Vagina (tissue), 2 donors: ENCODE measurements at regions not wholly inside any gene's neighbourhood (a gene's known extent, or its start where the extent isn't known, plus 50 kb on each side); places are given as distances from the start of the nearest gene placed in this dataset.
A peak's percentile ranks its signal among the peaks of the same experiment; 100 is the strongest.

ENCODE experiments used
- DNase-seq, 2 donors: peaks; one replicate each; pipeline ENCODE4 v3.0.0-alpha.2; 2017; ENCODE audit errors: extremely low spot score in 2 of 2
- H3K27ac ChIP-seq: fragments of 200-600 bp; sonication (generic); one replicate; pipeline ENCODE4 v1.5.1; 2019
- H3K27me3 ChIP-seq: fragments of 200-600 bp; sonication (generic); one replicate; pipeline ENCODE4 v1.5.1; 2019
- H3K36me3 ChIP-seq, 2 donors: fragments of 200-600 bp; sonication (generic); one replicate each; pipeline ENCODE4 v1.5.1; 2017 to 2019
- H3K4me1 ChIP-seq: fragments of 200-600 bp; sonication (generic); one replicate; pipeline ENCODE4 v1.5.1; 2019
- H3K4me3 ChIP-seq, 2 donors: fragments of 200-600 bp; sonication (generic); 1 replicate in 1 of 2; 2 replicates in 1 of 2; pipeline ENCODE4 v1.5.1; 2016 to 2019
- H3K9me3 ChIP-seq: fragments of 200-600 bp; sonication (generic); one replicate; pipeline ENCODE4 v1.5.1; 2019
- CTCF ChIP-seq, 3 experiments: fragments of 450-650 bp in 2 of 3; fragments of 200-600 bp in 1 of 3; sonication (generic) in 1 of 3; IDR thresholded peaks; one replicate each; pipeline ENCODE4 v1.5.1; 2017 to 2019; ENCODE audit warnings: antibody characterized with exemption in 3 of 3, mild to moderate bottlenecking in 2 of 3, moderate library complexity in 2 of 3
- POLR2A ChIP-seq, 2 donors: fragments of 450-650 bp; IDR thresholded peaks; one replicate each; pipeline ENCODE4 v1.6.1; 2017; ENCODE audit warnings: antibody characterized with exemption in 2 of 2, mild to moderate bottlenecking in 2 of 2, moderate library complexity in 2 of 2
- POLR2AphosphoS5 ChIP-seq, 2 donors: sonication (generic); formaldehyde crosslinking; IDR thresholded peaks; one replicate each; pipeline ENCODE4 v1.9.0; 2017; ENCODE audit warnings: antibody characterized with exemption in 2 of 2, mild to moderate bottlenecking in 2 of 2, low read depth in 1 of 2; ENCODE audit not compliant: insufficient read depth in 1 of 2
- intact Hi-C: fragments of 100-400 bp; cut with DNase I; formaldehyde crosslinking; loops from one replicate; pipeline ENCODE4 v1.15.1; 2023

GRCh38 chr18:76736309-76736708 lies 86.0 kb upstream of the ZNF236 start:
- TF ChIP-seq POLR2A (IDR thresholded peaks at IDR 0.05) (no peak), POLR2AphosphoS5 (IDR thresholded peaks at IDR 0.05; ENCODE audit: insufficient read depth in 1 of 2, low read depth in 1 of 2) (no peak), CTCF (IDR thresholded peaks at IDR 0.05) (no peak)
- no peaks in the 10 kb centered on the region for H3K27me3 ChIP-seq
- H3K4me3 ChIP-seq, result no peak overlapping the region
- DNase-seq, result no peak
- no peak overlapping the region for H3K27ac ChIP-seq
- intact Hi-C loops, result no loop called here
- H3K4me1 ChIP-seq, result peaks cover 13% of the 10 kb centered on the region
- H3K36me3 ChIP-seq, result no peaks in the 10 kb centered on the region
- H3K9me3 ChIP-seq, result no peaks in the 10 kb centered on the region

GRCh38 chr18:76730901-76731300 lies 91.5 kb upstream of the ZNF236 start:
- intact Hi-C loops, result no loop called here
- no peak for TF ChIP-seq POLR2A (IDR thresholded peaks at IDR 0.05)
- no peak for TF ChIP-seq CTCF (IDR thresholded peaks at IDR 0.05)
- no peak for TF ChIP-seq POLR2AphosphoS5 (IDR thresholded peaks at IDR 0.05; ENCODE audit: insufficient read depth in 1 of 2, low read depth in 1 of 2)

GRCh38 chr18:76727589-76727988 lies 94.8 kb upstream of the ZNF236 start:
- no peak for TF ChIP-seq POLR2AphosphoS5 (IDR thresholded peaks at IDR 0.05; ENCODE audit: insufficient read depth in 1 of 2, low read depth in 1 of 2)
- TF ChIP-seq POLR2A (IDR thresholded peaks at IDR 0.05), result no peak
- TF ChIP-seq CTCF (IDR thresholded peaks at IDR 0.05), result no peak
- intact Hi-C loops, result no loop called here

More at GRCh38 chr18:76730901-76731300, 91.5 kb upstream of the ZNF236 start:
- H3K9me3 ChIP-seq, result no peaks in the 10 kb centered on the region
- no peak for DNase-seq
- no peaks in the 10 kb centered on the region for H3K27me3 ChIP-seq
- H3K36me3 ChIP-seq, result no peaks in the 10 kb centered on the region
- no peak overlapping the region for H3K27ac ChIP-seq
- H3K4me3 ChIP-seq, result no peak overlapping the region
- H3K4me1 ChIP-seq, result no peaks in the 10 kb centered on the region

GRCh38 chr18:76725445-76725844 lies 96.9 kb upstream of the ZNF236 start:
- no peaks in the 10 kb centered on the region for H3K4me1 ChIP-seq
- no peak overlapping the region for H3K27ac ChIP-seq
- DNase-seq, result no peak
- H3K4me3 ChIP-seq, result no peak overlapping the region
- TF ChIP-seq POLR2A (IDR thresholded peaks at IDR 0.05) (no peak), POLR2AphosphoS5 (IDR thresholded peaks at IDR 0.05; ENCODE audit: insufficient read depth in 1 of 2, low read depth in 1 of 2) (no peak), CTCF (IDR thresholded peaks at IDR 0.05) (no peak)
- intact Hi-C loops, result no loop called here
- H3K9me3 ChIP-seq, result no peaks in the 10 kb centered on the region
- no peaks in the 10 kb centered on the region for H3K36me3 ChIP-seq
- H3K27me3 ChIP-seq, result no peaks in the 10 kb centered on the region

More at GRCh38 chr18:76727589-76727988, 94.8 kb upstream of the ZNF236 start:
- Histone ChIP-seq H3K36me3 (no peaks in the 10 kb centered on the region), H3K27ac (no peak overlapping the region), H3K4me3 (no peak overlapping the region), H3K4me1 (no peaks in the 10 kb centered on the region), H3K9me3 (no peaks in the 10 kb centered on the region), H3K27me3 (no peaks in the 10 kb centered on the region)
- no peak for DNase-seq

GRCh38 chr18:76722224-76723061 lies 99.9 kb upstream of the ZNF236 start:
- Histone ChIP-seq H3K27ac (no peak overlapping the region), H3K27me3 (no peaks in the 10 kb centered on the region), H3K4me1 (no peaks in the 10 kb centered on the region), H3K36me3 (no peaks in the 10 kb centered on the region), H3K4me3 (no peak overlapping the region), H3K9me3 (no peaks in the 10 kb centered on the region)
- intact Hi-C loops, result no loop called here
- DNase-seq, result peak in 1 of 2 donors; percentile 71
- TF ChIP-seq POLR2A (IDR thresholded peaks at IDR 0.05) (no peak), CTCF (IDR thresholded peaks at IDR 0.05) (no peak), POLR2AphosphoS5 (IDR thresholded peaks at IDR 0.05; ENCODE audit: insufficient read depth in 1 of 2, low read depth in 1 of 2) (no peak)
